ENCODE measurements at regions not wholly inside any gene's neighbourhood (a gene's known extent, or its start where the extent isn't known, plus 50 kb on each side); places are given as distances from the start of the nearest gene placed in this dataset.

DNA sequence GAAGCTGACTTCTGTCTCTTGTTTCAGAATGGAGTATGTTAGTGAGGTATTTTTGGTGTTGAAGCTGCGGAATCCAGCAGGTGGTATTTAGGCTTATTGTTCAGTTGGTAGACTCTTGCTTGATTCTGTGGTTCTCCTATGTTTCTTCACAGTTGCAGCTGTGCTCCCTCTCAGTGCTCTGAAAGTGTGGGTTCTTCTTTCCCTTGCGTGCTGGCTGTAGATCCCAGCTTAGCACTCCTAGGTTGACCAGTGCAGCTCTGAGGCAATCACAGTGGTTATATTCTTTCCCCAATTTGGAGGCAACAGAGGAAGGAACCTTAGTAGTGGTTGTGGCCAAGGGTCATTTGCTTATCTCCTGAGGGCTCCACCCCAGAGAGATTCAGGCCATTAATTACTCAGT is 269.2 kb upstream of the NRIP1 start:
- DNase-seq = no peak
- Mint-ChIP-seq H3K4me3 (no peak overlapping the region), H3K27me3 (ENCODE audit: low read depth in 2 of 2) (peaks cover 3 to 9% of the 10 kb centered on the region in 2 donors), H3K36me3 (no peaks in the 10 kb centered on the region), H3K4me1 (no peaks in the 10 kb centered on the region), H3K9me3 (no peaks in the 10 kb centered on the region), H3K27ac (no peak overlapping the region)
- Histone ChIP-seq H3K27me3 (ENCODE audit: control insufficient read depth, insufficient read depth, low read length) (no peaks in the 10 kb centered on the region), H3K36me3 (ENCODE audit: control insufficient read depth, insufficient read depth, low read length) (no peaks in the 10 kb centered on the region), H3K27ac (ENCODE audit: low read length) (no peak overlapping the region), H3K4me1 (ENCODE audit: control insufficient read depth, insufficient read depth, low read length) (no peaks in the 10 kb centered on the region), H3K4me3 (ENCODE audit: low read length) (no peak overlapping the region), H3K9me3 (ENCODE audit: control insufficient read depth, insufficient read depth, low read length) (no peaks in the 10 kb centered on the region)
- 75% methylated on average over 2 of the region's 2 CpGs for WGBS (ENCODE audit: insufficient coverage)
- intact Hi-C loops (cut with micrococcal nuclease) = no loop called here
- no peak for ATAC-seq
- TF ChIP-seq, protein P1, sequence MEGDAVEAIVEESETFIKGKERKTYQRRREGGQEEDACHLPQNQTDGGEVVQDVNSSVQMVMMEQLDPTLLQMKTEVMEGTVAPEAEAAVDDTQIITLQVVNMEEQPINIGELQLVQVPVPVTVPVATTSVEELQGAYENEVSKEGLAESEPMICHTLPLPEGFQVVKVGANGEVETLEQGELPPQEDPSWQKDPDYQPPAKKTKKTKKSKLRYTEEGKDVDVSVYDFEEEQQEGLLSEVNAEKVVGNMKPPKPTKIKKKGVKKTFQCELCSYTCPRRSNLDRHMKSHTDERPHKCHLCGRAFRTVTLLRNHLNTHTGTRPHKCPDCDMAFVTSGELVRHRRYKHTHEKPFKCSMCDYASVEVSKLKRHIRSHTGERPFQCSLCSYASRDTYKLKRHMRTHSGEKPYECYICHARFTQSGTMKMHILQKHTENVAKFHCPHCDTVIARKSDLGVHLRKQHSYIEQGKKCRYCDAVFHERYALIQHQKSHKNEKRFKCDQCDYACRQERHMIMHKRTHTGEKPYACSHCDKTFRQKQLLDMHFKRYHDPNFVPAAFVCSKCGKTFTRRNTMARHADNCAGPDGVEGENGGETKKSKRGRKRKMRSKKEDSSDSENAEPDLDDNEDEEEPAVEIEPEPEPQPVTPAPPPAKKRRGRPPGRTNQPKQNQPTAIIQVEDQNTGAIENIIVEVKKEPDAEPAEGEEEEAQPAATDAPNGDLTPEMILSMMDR (IDR thresholded peaks at IDR 0.05) = no peak

DNA sequence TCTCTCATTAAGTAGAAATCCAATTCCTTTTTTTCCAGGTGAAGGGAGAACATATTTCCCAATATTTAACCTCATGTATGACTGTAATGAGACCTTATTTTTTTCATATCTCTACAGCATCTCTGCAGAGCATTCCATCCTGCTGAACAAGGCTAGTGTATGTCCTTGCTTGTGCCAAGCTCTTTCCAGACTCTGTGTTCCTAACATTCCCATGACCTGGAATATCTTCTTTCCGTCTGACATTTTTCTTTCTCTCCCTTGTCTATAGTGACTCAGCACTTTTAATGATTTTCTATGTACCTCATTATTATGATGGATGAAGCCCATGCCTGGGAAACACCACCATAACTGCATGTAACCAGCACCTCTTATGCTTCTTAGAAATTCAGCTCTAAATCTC is 278.3 kb upstream of the NRIP1 start:
- Histone ChIP-seq H3K27me3 (ENCODE audit: control insufficient read depth, insufficient read depth, low read length) (no peaks in the 10 kb centered on the region), H3K9me3 (ENCODE audit: control insufficient read depth, insufficient read depth, low read length) (no peaks in the 10 kb centered on the region), H3K4me1 (ENCODE audit: control insufficient read depth, insufficient read depth, low read length) (no peaks in the 10 kb centered on the region), H3K4me3 (ENCODE audit: low read length) (no peak overlapping the region), H3K36me3 (ENCODE audit: control insufficient read depth, insufficient read depth, low read length) (no peaks in the 10 kb centered on the region), H3K27ac (ENCODE audit: low read length) (no peak overlapping the region)
- TF ChIP-seq, protein P1 (IDR thresholded peaks at IDR 0.05) = no peak
- intact Hi-C loops (cut with micrococcal nuclease) = no loop called here
- H3K36me3 Mint-ChIP-seq = peaks cover 8% of the 10 kb centered on the region
- H3K4me3 Mint-ChIP-seq = no peak overlapping the region
- peaks cover 0 to 7% of the 10 kb centered on the region in 2 donors for H3K9me3 Mint-ChIP-seq
- DNase-seq (no peak), ATAC-seq (no peak)
- WGBS (ENCODE audit: insufficient coverage) = 94% methylated on average over 1 of the region's 1 CpG
- H3K27me3 Mint-ChIP-seq (ENCODE audit: low read depth in 2 of 2) = peaks cover 5 to 23% of the 10 kb centered on the region in 2 donors
- no peak overlapping the region for H3K27ac Mint-ChIP-seq
- no peaks in the 10 kb centered on the region for H3K4me1 Mint-ChIP-seq

DNA sequence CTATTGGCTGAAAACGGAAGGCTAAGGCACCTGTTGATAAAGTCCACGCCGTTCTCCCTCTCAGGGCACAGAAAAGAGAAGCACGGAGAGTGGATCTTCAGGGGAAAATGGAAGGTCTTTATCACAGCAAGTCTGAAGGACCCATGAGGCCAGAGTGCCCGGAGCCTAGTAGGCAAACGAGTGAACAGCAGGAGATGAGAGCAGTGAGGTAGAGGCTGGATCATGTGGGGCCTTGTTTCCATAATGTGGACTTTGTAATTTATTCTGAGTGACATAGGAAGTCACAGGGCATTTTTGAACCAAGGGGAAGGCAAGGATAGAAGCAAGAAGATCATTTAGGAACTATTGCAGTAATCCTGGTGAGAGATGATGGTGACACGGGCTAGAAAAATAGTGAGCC is 287.2 kb upstream of the NRIP1 start:
- H3K9me3 Mint-ChIP-seq = no peaks in the 10 kb centered on the region

DNA sequence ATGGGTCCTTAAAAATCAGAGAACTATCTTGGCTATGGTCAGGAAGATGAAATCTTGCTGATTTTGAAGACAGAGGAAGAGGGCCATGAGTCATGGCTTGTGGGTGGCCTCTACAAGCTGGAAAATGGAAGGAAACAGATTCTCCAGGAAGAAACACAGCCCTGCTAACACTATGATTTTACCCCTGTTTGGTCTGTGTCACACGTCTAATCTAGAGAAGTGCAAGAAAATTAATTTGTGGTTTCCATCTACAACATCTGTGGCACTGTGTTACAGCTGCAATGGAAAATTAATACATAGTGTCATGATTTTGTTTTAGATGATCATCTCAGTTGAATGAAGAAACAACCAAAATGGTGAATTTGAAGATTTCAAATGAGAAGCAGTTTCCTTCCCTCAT is 288.7 kb upstream of the NRIP1 start:
- intact Hi-C loops (cut with micrococcal nuclease) = no loop called here
- no peaks in the 10 kb centered on the region for H3K36me3 ChIP-seq (ENCODE audit: control insufficient read depth, insufficient read depth, low read length)
- no peaks in the 10 kb centered on the region for H3K27me3 ChIP-seq (ENCODE audit: control insufficient read depth, insufficient read depth, low read length)
- H3K27ac ChIP-seq (ENCODE audit: low read length) = no peak overlapping the region
- H3K4me3 ChIP-seq (ENCODE audit: low read length) = no peak overlapping the region
- Mint-ChIP-seq H3K4me3 (no peak overlapping the region), H3K36me3 (no peaks in the 10 kb centered on the region), H3K4me1 (peaks cover 6% of the 10 kb centered on the region in 2 donors), H3K9me3 (no peaks in the 10 kb centered on the region), H3K27ac (no peak overlapping the region), H3K27me3 (ENCODE audit: low read depth in 2 of 2) (no peaks in the 10 kb centered on the region)
- TF ChIP-seq, protein P1 (IDR thresholded peaks at IDR 0.05) = no peak
- no peaks in the 10 kb centered on the region for H3K4me1 ChIP-seq (ENCODE audit: control insufficient read depth, insufficient read depth, low read length)
- ATAC-seq (no peak), DNase-seq (no peak)
- 43% methylated on average over 1 of the region's 1 CpG for WGBS (ENCODE audit: insufficient coverage)
- H3K9me3 ChIP-seq (ENCODE audit: control insufficient read depth, insufficient read depth, low read length) = no peaks in the 10 kb centered on the region

More for the DNA sequence above, 287.2 kb upstream of the NRIP1 start:
- intact Hi-C loops (cut with micrococcal nuclease) = no loop called here
- peaks cover 4 to 5% of the 10 kb centered on the region in 2 donors for H3K27me3 Mint-ChIP-seq (ENCODE audit: low read depth in 2 of 2)
- H3K4me3 ChIP-seq (ENCODE audit: low read length) = no peak overlapping the region
- no peak for DNase-seq
- H3K27me3 ChIP-seq (ENCODE audit: control insufficient read depth, insufficient read depth, low read length) = no peaks in the 10 kb centered on the region
- no peak for ATAC-seq
- H3K36me3 Mint-ChIP-seq = no peaks in the 10 kb centered on the region
- peaks cover 6% of the 10 kb centered on the region in 2 donors for H3K4me1 Mint-ChIP-seq
- no peaks in the 10 kb centered on the region for H3K4me1 ChIP-seq (ENCODE audit: control insufficient read depth, insufficient read depth, low read length)
- no peak overlapping the region for H3K27ac ChIP-seq (ENCODE audit: low read length)
- H3K27ac Mint-ChIP-seq = no peak overlapping the region
- 94% methylated on average over 7 of the region's 7 CpGs for WGBS (ENCODE audit: insufficient coverage)
- TF ChIP-seq, protein P1 (IDR thresholded peaks at IDR 0.05) = no peak
- no peak overlapping the region for H3K4me3 Mint-ChIP-seq
- no peaks in the 10 kb centered on the region for H3K9me3 ChIP-seq (ENCODE audit: control insufficient read depth, insufficient read depth, low read length)
- H3K36me3 ChIP-seq (ENCODE audit: control insufficient read depth, insufficient read depth, low read length) = no peaks in the 10 kb centered on the region
